Stimulated activated CD8-positive, alpha-beta memory T cell treated with anti-CD3 and anti-CD28 coated beads, Interleukin-15, amount 100 ng/mL, for 24 hours (primary cell): ENCODE measurements at regions not wholly inside any gene's neighbourhood (a gene's known extent, or its start where the extent isn't known, plus 50 kb on each side); places are given as distances from the start of the nearest gene placed in this dataset.
A peak's percentile ranks its signal among the peaks of the same experiment; 100 is the strongest.

Experiments
- DNase-seq: peaks from one replicate; pipeline ENCODE4 v3.0.0-alpha.2; 2020; ENCODE audit warnings: low read depth

DNA sequence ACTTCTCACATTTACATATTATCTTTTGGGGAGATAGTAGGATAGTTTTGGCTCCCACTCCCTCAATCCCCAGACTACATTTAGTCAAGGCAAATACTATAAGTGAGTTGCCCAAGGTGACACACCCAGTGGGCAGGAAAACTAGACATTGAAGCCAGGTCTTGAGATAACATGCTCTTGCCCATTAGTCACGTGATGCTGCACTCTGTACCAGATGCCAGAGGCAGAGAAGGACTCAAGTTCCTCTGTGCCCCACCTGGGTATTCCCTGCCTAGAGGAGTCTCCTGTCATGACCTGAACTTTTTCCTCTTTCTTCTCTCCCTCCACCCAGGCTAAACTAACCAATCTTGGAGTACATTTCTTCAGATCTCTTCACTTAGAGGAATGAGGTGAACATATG is 484.9 kb downstream of the BUD13 start:
- DNase-seq: no peak

DNA sequence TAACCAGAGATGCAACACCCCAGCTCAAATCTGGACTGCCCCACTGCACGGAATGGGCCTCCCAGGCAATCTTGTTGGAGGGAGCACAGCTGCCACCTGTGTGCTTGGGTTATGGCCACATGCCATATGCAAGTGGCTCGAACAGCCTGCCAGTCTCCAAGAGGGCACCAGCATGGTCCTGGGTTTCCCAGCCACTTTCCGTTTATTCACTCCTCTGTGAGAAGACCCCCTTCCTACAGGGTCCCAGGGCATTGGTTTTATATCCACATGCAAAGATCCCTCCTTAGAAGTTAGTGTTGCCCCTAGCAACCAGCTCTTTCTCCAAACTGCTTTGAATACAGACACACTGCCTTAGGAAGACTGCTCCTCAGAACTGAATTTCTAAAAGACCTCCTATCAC is 487.8 kb downstream of the BUD13 start:
- DNase-seq: no peak

DNA sequence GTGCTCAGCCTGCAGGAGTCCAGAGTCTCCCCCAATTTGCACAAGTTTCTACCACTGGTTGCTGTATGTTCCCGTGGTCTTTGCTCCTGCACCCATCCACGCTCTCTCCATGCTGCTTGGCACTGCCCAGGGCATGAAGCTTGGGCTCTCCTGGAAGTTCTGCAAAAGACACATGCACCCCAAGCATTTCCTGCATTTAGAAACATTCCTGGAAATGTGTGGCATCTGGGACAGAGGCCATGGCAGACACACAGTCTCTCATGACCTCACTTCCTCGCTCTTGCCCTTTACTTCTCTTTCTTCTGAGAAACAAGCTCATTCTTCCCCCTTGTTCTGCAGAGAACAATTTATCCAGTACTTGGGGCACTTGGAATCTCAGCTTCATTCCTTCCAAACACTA is 489.5 kb downstream of the BUD13 start:
- DNase-seq: no peak

DNA sequence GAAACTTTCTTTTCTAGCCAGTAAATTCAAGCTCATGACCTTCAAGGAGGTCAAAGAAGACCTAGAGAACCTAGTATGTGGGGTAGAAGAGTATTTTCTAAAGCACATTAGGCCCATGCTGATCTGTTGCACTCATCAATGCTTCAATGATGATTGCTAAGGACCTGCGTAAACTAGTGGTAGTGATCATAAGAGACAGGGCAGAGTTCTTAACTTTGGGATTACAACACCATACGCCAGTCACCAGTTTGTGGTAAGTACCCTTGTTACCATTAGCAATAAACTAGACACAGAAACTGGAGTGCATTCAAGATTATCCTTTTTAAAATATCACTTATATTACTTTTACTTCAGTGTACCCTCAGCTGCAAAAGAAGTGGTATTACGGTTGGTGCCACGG is 490.3 kb downstream of the BUD13 start:
- DNase-seq: no peak

DNA sequence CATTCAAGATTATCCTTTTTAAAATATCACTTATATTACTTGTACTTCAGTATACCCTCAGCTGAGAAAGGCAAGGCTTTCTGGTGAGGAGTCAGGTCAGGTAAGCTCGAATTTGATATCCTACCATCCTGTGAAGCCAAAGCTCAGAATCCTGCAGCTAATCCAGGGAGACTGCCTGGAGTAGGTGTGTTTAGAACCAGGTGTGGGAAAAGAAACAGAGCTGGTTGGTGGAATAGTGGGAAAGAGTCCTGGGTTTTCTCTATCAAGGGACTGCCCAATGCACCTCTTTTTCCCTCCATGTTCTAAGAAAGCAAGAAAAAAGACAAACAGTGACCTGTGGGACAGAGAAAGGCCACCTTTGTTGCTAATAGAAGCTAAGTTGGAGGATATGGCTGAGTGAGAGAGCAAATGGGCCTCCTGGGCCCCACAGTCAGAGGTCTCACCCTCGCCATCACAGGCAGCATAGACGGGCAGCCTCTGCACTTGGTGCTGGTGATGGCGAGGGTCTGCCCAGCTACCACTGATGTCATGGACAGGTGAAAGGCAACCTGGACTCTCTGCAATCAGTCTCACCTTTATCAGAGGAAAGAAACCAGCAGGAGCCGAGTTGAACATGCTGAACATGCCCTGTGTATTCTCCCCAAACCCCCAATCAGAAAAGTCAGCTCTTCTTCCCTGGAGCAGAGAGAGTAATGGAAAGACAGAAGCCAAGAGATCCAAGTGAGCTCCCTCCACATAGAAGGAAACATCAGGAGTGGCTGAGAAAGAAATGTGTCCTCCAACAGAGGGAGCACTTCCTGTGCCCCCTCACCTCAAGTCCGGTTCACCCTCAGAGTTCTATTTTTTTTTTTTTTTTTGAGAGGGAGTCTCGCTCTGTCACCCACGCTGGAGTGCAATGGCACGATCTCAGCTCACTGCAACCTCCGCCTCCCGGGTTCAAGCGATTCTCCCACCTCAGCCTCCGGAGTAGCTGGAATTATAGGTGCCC is 491.3 kb downstream of the BUD13 start:
- DNase-seq: no peak

DNA sequence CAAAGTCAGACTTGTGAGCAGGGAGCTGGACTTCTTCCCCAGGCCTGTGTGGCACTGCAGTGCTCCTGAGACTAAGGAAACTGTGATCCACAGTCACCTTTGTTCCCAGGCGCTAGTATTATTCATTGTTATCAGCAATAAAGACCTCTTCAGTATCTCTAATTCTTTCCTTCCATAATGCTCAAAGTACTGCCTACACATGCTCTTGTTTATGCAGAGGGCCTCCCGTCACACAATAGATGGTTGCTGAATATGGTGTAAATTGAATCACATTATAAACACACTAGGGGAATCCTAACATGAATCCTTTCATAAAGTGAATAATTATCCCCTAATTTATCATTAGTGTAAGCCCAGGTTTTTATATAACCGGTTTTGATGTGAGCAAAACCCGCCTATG is 493.3 kb downstream of the BUD13 start:
- DNase-seq: no peak

DNA sequence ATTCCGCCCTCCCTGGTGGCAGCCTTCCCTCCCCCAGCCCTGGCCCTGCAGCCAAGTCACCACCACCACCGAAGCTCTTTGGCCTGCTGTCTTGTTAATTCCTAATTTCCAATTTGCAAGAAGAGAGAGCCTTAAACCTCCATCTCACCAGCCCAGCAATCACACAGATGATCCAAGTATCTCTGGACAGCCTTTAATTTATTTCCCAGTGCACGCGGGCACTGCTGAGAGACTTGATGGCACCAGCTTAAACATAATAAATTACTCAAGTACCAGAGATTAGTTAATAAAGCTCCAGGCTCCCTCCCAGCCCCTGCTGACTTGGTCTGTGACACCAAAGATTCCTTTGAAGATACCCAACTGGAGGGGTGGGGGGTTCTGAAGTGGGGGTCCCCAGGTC is 494.7 kb downstream of the BUD13 start:
- DNase-seq: no peak

DNA sequence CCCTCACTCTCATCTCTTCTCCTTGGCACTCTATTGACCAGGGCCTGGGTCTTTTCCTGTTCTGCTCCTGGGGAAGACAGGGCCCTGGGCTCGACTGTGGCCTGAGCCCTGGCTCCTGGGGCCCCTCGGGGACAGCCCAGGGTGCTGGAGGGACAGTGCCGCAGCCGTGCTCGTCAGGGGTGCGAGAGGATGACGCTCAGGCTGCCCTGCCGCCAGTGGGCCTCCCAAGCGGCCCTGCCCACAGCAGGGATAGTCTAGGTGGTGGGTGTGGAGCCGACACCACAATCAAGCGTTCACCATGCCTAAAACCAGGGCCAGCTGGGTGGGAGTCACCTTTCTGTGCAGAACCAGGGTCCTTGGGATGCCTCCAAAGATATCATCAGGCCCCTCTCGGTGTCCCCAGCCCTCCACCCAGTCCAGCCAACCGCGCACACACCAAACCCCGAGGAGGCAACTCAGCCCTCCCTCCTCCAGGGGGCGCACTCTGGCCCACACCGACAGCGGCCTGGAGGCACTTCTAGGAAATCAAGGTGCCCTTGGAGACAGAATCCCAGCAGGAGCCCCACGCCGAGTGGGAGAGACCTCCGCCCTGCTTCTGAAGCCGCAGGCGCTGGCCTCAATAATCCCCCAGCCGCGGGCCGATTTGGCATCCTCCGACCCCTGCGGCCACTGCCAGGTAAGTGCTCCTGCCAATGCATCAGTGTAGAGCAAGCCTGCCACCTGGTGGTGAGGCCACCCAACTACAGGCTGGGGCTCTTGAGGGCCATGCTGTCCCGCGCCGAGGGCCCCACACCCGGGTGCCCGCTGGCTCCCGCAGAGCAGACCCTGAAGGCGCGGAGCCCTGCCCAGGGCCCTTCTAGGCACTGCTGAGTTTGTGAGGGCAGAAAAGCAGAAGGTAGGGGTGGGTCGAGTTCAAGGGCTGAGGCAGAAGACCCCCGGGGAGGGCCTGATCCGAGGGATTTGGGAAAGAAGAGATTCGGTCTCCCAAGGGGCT is 496.4 kb downstream of the BUD13 start:
- peak; percentile 61 for DNase-seq

DNA sequence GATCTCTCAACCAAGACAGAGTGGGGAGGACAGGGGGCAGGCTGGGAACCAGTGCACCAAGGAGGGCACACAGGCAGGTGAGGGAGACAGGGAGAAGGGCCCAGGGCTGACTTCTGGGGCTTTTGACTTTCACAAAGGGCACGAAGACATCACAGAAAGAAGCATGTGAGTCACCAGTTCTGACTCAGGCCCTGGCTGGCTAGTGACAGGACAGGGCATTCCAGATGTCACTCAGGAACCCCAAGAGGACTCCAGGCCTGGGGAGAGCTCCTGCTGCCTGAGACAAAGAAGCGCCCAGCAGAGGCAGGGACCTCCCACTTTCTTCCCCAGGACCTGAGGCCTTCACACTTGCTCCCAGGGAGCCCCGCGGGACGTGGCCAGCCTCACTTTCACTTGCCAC is 497.2 kb downstream of the BUD13 start:
- no peak for DNase-seq

DNA sequence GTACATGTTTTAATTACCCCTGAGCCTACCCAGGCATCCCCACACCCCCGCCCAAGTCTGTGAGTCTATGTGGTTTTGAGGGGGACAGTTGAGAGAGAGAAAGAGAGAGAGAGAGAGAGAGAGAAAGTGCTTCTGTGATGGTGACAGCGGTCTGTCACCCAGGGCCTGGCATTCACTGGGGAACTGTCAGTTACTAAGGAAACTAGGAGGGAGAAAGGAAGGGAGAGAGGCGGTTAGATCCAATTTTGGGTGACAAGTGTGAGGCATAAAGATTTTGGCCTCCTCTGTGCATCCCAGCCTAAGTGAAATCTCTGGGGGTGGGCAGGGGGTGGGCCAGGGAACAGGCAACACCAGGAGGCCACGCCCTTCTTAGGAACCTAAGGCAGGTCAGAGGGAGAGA is 498.3 kb downstream of the BUD13 start:
- no peak for DNase-seq

DNA sequence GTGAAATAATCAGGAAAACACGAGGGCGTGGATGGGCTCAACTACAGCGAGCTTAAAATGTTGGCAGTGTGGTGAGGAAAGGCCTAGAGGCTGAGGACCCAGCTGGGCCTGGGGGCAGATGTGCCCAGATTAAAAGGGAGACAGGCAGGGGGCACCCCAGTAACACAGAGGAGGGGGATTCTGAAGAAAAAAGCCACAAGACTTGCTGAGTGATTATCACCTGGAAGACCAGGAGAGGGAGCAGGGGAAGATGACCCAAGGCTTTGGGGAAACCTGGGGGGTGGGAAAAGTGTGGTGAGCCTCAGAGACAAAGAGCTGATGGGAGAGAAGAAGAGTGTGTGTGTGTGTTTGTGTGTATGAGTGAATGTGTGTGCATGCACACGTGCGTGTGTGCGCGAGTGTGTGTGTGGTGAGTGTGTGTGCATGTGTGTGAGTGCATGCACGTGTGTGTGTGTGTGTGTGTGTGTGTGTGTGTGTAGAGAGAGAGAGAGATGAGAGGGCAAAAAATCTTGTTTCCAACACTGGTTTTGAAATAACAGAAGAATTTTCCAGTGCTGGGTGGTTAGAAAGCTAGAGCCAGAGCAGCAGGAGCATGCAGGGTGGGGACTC is 500.5 kb downstream of the BUD13 start:
- no peak for DNase-seq

DNA sequence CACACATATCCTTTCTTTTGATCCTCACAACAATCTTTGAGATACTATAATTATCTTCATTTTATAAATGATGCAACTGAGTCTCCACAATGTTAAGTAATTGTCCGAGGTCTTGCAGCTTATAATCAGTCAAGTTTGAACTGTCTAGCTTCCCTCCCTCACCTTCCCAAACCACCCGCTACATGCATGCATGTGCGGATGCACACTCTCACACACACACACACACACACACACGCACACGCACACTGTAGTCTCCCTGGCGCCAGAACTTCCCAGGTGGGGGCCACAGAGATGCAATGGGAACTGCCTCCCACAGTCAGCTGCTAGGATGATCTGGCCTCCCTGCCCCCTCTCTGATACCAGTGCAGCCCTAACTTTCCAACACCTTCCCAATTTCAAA is 501.3 kb downstream of the BUD13 start:
- DNase-seq: no peak

DNA sequence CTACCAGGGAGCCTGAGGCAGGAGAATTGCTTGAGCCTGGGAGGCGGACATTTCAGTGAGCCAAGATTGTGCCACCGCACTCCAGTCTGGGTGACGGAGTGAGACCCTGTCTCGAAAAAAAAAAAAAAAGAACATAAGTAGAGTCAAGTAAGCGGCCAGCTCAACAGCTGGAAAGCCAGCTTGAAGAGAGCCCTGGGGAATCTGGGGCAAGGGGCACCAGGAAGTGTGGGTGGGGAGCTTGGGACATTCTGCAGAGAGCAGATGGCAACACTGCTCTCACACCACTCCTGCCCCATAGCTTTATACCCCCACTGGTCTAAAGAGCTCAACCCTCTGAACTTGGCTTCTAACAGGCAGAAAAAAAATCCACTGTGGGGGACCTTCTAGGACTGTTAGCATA is 505.6 kb downstream of the BUD13 start:
- no peak for DNase-seq

DNA sequence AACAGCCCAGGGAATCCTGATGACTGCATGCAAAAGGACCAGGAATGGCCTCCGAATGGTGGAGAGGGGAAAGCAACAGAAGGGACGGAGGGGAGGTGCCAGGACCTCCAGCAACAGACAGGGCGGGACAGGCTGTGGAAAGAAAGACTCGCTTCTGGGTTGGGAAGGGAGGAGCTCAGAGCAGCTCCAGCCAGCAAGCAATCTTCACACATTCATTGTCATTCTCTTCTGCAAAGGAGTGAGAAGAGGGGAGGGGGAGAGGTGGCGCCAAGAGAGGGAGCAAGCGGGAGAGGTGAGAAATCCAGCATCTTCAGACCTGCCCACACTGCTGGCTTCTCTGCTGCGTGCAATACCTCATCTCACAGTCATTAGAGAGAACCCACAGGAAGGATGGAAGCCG is 509.0 kb downstream of the BUD13 start:
- DNase-seq: no peak

DNA sequence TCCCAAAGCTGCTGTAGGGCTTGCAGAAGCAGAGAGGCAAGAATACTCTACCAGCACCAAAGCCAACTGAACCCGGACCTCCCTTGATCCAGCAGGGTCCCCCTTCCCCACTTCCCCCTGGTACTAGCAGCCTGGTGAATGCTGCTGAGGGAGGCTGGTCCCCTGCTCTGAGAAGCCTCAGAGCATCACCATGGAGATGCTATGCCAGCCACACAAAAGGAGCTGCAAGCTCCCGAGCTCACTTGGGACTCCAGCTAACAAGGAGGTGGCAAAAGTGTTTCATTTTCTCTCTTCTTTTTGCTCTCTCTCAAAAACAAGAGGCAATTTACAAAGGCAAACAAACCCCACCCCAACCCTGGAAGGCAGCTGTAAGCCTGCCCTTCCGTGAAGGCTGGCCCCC is 509.8 kb downstream of the BUD13 start:
- DNase-seq: no peak

DNA sequence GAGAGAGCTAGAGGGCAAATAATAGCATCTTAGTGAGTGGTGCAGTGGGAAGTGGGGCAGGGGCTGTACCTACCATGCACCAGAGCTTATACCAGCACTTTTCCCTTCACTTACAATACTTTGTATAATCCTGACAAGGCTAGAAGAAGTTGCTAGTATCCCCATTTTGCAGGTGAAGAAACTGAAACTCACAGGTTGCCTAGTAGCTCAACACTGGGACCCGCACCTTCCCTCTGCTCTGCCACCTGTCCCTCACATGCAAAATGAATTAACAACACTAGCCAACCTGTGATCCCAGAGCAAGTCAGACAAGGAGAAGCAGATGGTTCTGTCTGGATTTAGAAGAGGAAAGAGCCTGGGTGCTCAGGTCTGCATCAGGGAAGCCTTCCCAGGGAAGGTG is 510.4 kb downstream of the BUD13 start:
- DNase-seq: no peak

DNA sequence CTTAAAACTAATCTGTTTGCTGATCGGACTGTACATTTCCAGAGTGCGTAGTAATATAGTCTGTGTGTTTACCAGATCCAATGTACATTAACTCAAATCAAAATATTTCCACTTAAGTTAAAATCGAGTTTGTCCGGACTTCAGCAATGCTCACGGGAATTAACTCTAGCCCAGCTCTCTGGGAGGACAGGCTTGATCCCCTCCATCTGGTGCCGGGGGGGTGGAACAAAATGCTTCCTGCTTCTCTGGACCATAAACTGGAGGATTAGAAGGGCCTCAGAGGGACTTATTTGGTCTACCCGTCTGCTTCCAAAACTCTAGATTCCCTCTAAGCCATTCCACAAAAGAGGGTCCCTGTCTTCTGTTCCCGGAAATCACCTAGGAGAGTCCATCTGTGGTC is 511.2 kb downstream of the BUD13 start:
- no peak for DNase-seq

DNA sequence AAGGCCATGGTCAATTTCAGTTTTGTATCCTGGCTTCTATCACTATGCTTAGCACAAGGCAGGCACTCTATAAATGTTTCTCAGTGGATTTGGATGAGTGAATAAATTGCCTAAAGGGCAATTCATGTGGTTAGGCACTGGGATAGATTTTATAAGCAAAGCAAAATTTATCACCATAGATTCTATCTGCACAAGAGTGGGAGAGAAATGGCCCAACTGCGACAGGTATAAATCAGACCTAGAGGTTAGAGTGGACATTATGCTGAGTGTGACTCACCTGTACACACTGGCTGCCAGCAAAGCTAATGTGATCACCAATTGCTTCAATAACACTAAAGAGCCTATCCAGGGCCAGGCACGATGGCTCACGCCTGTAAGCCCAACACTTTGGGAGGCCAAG is 514.0 kb downstream of the BUD13 start:
- no peak for DNase-seq

DNA sequence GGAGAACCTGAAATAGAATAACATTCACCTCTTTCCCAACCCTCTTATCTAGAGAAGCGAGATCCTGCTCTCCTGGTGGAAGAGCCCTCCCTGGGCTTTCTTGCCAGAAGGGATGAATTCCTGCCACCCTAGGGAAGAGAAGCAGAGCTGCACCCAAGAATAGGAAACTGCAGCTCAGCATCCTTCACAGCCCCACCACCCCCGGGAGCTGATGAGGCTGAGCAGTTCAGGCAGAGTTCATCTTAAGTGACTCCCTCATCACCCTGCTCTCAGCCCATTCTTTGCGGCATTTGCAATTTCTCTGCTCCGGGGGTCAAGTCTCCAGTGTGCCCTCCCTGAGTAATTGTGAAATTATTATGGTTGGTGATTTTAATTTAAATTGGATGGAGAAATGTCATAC is 514.9 kb downstream of the BUD13 start:
- no peak for DNase-seq

DNA sequence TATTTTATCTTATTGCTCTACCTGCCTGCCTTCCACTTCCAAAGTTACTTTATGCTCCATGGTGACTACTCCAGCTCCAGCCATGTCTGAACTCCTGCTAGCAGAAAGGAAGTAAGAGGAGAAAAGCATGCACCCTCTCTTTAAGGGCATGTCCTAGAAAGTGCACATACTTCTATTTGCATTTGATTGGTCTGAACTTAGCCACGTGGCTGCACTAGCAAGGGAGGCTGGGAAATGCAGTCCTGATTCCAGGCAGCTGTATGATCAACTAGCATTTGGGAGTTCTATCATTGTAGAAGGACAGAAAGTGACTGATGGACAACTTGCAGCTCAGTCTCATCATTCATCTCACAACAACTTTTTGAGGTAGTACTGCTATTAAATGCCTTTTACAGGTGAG is 515.7 kb downstream of the BUD13 start:
- DNase-seq: no peak

DNA sequence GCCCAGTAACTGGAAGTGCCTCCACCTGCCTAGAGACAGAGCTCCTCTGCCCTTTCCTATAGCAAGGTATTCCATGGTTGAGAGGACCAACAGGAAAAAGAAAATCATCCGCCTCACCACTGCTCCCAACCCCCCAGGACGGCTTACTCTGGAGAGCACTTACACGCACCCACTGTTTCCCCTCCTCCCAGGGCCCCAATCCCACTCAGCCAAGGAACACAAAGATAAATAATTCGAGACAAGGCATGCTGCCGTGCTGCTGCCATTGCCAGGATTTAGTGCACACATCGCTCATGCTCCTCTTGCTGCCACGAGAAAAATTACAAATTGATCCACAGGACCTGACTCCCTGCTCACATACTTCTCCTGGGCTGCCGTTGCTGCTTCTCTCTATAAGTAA is 516.6 kb downstream of the BUD13 start:
- no peak for DNase-seq

DNA sequence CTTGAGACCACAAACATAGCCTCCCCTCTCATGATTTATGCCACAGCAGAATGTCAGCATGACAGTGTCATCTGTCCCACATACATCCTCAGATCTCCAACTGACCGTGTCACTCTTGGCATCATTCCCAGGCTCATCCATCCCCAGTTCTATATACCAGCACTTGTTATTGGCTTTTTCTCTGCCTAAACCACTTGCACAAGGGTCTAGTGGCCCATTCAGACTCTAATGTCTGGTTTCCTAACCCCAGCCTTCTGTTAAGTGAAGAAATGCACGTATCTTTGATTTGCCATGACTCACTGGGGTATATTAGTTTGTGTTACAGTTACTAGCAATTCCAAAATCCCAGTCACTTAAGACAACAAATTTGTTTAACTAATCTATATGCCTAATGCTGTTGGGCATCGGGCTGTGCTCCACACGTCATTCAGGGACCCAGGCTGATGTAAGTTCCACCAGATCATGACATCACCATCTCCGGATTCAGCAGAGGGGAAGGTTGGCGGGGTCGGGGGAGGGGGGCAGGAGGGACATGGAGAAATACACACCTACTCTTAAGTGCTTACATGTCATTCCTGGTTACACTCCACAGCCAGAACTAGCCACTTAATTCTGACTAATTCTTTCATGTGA is 517.4 kb downstream of the BUD13 start:
- DNase-seq: no peak
